GM12865 (cell line): ENCODE measurements at regions not wholly inside any gene's neighbourhood (a gene's known extent, or its start where the extent isn't known, plus 50 kb on each side); places are given as distances from the start of the nearest gene placed in this dataset.

Experiments
- DNase-seq: peaks from one replicate; pipeline ENCODE4 v3.0.0; 2010; ENCODE audit warnings: low read depth
- H3K4me3 ChIP-seq: 2 replicates; pipeline ENCODE4 v1.5.1; 2011; ENCODE audit warnings: mild to moderate bottlenecking, low read depth, low read length, control low read depth
- TF ChIP-seq, protein P1 (sequence below): IDR thresholded peaks from 2 replicates; pipeline ENCODE4 v1.5.1; 2011; ENCODE audit warnings: low read length, control low read depth, low read depth, inconsistent platforms; ENCODE audit not compliant: insufficient read depth; ENCODE audit errors: missing control alignments

DNA sequence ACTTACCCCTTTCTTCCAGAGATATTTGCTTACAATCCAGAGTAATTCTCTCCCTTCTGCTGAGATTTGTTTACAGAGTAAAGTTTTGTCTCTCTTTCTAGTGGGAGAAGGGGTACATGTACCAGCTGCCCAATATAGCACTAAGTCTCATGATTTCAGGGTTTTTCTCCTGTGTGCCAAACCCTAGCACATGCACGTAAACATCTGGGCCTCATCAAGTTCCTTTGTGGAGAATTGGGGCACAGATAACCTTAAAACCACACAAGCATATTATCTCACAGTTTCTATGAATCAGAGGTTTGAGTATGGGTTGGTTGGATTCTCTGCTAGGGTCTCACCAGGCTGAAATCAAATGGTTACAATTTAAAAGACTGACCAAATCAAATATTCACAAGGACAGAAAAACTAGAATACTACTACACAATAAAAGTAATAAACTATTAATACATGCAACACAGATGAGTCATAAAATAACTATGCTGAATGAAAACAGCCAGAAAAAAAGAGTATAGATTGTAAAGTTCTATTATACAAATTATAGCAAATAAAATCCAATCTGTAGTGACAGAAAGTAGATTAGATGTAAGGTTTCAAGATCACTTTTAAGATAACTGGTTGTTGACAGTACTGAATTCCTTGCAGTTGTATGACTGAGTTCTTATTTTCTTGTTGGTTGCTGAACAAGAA, 347.4 kb upstream of the PTBP2 start:
- no peak overlapping the region for H3K4me3 ChIP-seq
- TF ChIP-seq, protein P1, sequence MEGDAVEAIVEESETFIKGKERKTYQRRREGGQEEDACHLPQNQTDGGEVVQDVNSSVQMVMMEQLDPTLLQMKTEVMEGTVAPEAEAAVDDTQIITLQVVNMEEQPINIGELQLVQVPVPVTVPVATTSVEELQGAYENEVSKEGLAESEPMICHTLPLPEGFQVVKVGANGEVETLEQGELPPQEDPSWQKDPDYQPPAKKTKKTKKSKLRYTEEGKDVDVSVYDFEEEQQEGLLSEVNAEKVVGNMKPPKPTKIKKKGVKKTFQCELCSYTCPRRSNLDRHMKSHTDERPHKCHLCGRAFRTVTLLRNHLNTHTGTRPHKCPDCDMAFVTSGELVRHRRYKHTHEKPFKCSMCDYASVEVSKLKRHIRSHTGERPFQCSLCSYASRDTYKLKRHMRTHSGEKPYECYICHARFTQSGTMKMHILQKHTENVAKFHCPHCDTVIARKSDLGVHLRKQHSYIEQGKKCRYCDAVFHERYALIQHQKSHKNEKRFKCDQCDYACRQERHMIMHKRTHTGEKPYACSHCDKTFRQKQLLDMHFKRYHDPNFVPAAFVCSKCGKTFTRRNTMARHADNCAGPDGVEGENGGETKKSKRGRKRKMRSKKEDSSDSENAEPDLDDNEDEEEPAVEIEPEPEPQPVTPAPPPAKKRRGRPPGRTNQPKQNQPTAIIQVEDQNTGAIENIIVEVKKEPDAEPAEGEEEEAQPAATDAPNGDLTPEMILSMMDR = no peak
- DNase-seq = no peak

DNA sequence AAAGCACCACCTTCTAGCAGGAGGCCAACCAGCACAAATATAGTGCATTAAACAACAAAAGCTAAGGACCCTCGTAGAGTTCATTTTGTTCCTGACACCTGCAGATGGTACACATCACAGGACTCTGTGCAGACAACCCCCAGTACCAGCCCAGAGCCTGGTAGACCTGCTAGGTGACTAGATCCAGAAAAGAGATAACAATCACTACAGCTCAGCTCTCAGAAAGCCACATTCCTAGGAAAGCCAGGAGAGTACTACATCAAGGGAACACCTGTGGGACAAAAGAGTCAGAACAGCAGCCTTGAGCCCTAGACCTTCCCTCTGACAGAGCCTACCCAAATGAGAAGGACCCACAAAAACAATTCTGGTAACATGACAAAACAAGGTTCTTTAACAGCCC, 344.7 kb upstream of the PTBP2 start:
- H3K4me3 ChIP-seq = no peak overlapping the region
- DNase-seq = no peak
- TF ChIP-seq, protein P1 = no peak

DNA sequence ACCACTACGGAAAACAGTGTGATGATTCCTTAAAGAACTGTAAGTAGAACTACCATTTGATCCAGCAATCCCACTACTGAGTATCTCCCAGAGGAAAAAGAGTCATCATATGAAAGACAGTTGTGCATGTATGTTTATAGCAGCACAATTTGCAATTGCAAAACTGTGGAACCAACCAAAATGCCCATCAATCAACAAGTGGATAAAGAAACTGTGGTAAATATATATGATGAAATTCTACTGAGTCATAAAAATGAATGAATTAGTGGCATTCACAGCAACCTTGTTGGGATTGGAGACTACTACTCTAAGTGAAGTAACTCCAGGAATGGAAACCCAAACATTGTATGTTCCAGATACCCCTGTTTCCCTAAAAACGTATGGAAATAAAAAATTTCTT, 337.0 kb upstream of the PTBP2 start:
- TF ChIP-seq, protein P1 = no peak

DNA sequence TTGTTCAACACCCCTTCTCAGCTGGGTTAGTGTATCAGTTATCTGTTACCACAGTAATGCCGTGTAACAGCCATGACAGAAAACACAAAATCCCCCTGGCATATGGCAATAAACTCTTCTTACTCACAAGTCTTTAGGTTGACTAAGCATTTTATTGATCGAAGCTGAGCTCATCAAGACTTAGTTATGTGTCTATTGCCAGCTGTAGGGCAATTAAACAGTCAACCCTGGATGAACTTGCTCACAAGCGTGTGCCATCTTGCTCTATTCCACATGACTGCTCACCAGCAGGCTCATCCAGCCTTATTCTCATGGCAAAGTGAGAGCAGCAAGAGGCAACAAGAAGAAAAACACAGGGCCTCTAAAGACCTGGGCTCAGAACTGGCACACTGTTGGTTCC, 333.8 kb upstream of the PTBP2 start:
- TF ChIP-seq, protein P1 = no peak
- DNase-seq = no peak
- no peak overlapping the region for H3K4me3 ChIP-seq

More for the DNA sequence above, 337.0 kb upstream of the PTBP2 start:
- no peak overlapping the region for H3K4me3 ChIP-seq
- DNase-seq = no peak

DNA sequence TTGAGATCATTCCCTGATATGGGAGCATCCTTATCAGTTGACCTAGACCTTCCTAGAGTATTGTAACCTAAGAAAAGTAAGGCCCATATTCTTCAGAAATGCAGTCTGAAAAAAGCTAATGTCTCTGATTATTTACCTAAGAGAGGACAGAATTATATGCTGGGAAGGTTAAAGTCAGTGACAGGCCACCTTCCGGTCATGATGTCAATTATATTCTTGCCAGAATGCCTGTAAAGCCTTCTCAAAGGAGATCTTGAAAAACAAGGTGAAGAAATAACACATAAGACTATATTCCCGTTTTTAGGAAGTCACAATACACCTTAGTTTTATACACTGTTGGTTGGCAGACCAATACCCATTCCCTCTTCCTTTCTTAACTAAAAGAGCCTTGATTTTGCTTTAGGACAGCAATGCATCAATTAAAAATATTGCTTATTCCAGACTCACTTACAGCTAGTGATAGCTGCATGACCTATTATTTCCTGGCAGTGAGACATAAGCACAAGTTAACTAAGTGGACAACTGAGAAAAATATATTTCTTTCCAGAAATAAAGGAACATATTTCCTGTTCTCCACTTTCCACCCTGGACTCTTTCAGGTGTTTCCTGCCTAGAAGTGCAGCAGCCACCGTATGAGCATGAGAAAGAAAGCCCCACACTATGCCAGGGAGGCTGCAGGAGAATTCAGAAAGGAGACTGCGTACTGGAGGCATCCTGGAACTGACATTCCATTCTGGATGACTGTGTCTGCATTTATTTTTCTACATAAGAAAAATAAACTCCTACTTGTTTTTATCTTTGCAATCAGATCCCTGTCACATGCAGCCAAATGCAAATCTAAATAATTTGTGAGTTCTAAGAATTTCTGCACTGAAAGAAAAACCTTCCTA, 332.9 kb upstream of the PTBP2 start:
- no peak overlapping the region for H3K4me3 ChIP-seq
- TF ChIP-seq, protein P1 = no peak
- no peak for DNase-seq

DNA sequence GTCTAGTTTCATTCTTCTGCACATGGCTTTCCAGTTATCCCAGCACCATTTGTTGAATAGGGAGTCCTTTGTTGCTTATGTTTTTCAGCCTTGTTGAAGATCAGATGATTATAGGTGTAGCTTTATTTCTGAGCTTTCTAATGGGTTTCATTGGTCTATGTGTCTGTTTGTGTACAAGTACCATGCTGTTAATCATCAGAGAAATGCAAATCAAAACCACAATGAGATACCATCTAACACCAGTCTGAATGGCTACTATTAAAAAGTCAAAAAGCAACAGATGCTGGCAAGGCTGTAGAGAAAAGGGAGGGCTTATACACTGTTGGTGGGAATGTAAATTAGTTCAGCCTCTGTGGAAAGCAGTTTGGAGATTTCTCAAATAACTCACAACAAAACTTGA, 321.5 kb upstream of the PTBP2 start:
- TF ChIP-seq, protein P1 = no peak
- no peak overlapping the region for H3K4me3 ChIP-seq
- no peak for DNase-seq
